ENCODE measurements at regions not wholly inside any gene's neighbourhood (a gene's known extent, or its start where the extent isn't known, plus 50 kb on each side); places are given as distances from the start of the nearest gene placed in this dataset.

- FAIRE-seq (no peak), DNase-seq (ENCODE audit: insufficient read length) (no peak)
- TF ChIP-seq POLR2A (IDR thresholded peaks at IDR 0.05; ENCODE audit: low read depth, low read length) (no peak), POLR2AphosphoS5 (IDR thresholded peaks at IDR 0.05; ENCODE audit: low read depth, low read length) (no peak), TAF1 (IDR thresholded peaks at IDR 0.05; ENCODE audit: borderline replicate concordance, low read depth, low read length) (no peak)
Measured at GRCh38 chr4:156330436-156331031, 376.9 kb upstream of the CTSO start.

- FAIRE-seq = no peak
- no peak for DNase-seq (ENCODE audit: insufficient read length)
- TF ChIP-seq TAF1 (IDR thresholded peaks at IDR 0.05; ENCODE audit: borderline replicate concordance, low read depth, low read length) (no peak), POLR2AphosphoS5 (IDR thresholded peaks at IDR 0.05; ENCODE audit: low read depth, low read length) (no peak), POLR2A (IDR thresholded peaks at IDR 0.05; ENCODE audit: low read depth, low read length) (no peak)
Measured at GRCh38 chr4:156329779-156330178, 376.1 kb upstream of the CTSO start.

- no peak for FAIRE-seq
- no peak for DNase-seq (ENCODE audit: insufficient read length)
- TF ChIP-seq POLR2AphosphoS5 (IDR thresholded peaks at IDR 0.05; ENCODE audit: low read depth, low read length) (no peak), TAF1 (IDR thresholded peaks at IDR 0.05; ENCODE audit: borderline replicate concordance, low read depth, low read length) (no peak), POLR2A (IDR thresholded peaks at IDR 0.05; ENCODE audit: low read depth, low read length) (no peak)
Measured at GRCh38 chr4:156328882-156329281, 375.2 kb upstream of the CTSO start.

GRCh38 chr4:156326246-156326645 is 372.6 kb upstream of the CTSO start:
- FAIRE-seq = no peak
- TF ChIP-seq POLR2A (IDR thresholded peaks at IDR 0.05; ENCODE audit: low read depth, low read length) (no peak), POLR2AphosphoS5 (IDR thresholded peaks at IDR 0.05; ENCODE audit: low read depth, low read length) (no peak), TAF1 (IDR thresholded peaks at IDR 0.05; ENCODE audit: borderline replicate concordance, low read depth, low read length) (no peak)
- no peak for DNase-seq (ENCODE audit: insufficient read length)

GRCh38 chr4:156322592-156322991 is 368.9 kb upstream of the CTSO start:
- no peak for TF ChIP-seq TAF1 (IDR thresholded peaks at IDR 0.05; ENCODE audit: borderline replicate concordance, low read depth, low read length)
- TF ChIP-seq POLR2A (IDR thresholded peaks at IDR 0.05; ENCODE audit: low read depth, low read length) = no peak
- TF ChIP-seq POLR2AphosphoS5 (IDR thresholded peaks at IDR 0.05; ENCODE audit: low read depth, low read length) = no peak
- FAIRE-seq = no peak
- DNase-seq (ENCODE audit: insufficient read length) = no peak

- TF ChIP-seq POLR2AphosphoS5 (IDR thresholded peaks at IDR 0.05; ENCODE audit: low read depth, low read length) = no peak
- no peak for TF ChIP-seq POLR2A (IDR thresholded peaks at IDR 0.05; ENCODE audit: low read depth, low read length)
- TF ChIP-seq TAF1 (IDR thresholded peaks at IDR 0.05; ENCODE audit: borderline replicate concordance, low read depth, low read length) = no peak
- FAIRE-seq = no peak
- DNase-seq (ENCODE audit: insufficient read length) = no peak
Measured at GRCh38 chr4:156321203-156321602, 367.5 kb upstream of the CTSO start.

- no peak for FAIRE-seq
- DNase-seq (ENCODE audit: insufficient read length) = no peak
- no peak for TF ChIP-seq POLR2AphosphoS5 (IDR thresholded peaks at IDR 0.05; ENCODE audit: low read depth, low read length)
Measured at GRCh38 chr4:156313497-156313896, 359.8 kb upstream of the CTSO start.

- DNase-seq (ENCODE audit: insufficient read length) = no peak
- TF ChIP-seq TAF1 (IDR thresholded peaks at IDR 0.05; ENCODE audit: borderline replicate concordance, low read depth, low read length) (no peak), POLR2AphosphoS5 (IDR thresholded peaks at IDR 0.05; ENCODE audit: low read depth, low read length) (no peak), POLR2A (IDR thresholded peaks at IDR 0.05; ENCODE audit: low read depth, low read length) (no peak)
- FAIRE-seq = peak; percentile 61
Measured at GRCh38 chr4:156312261-156312847, 358.7 kb upstream of the CTSO start.

GRCh38 chr4:156309031-156309430 is 355.4 kb upstream of the CTSO start:
- no peak for DNase-seq (ENCODE audit: insufficient read length)
- TF ChIP-seq POLR2A (IDR thresholded peaks at IDR 0.05; ENCODE audit: low read depth, low read length) (no peak), POLR2AphosphoS5 (IDR thresholded peaks at IDR 0.05; ENCODE audit: low read depth, low read length) (no peak), TAF1 (IDR thresholded peaks at IDR 0.05; ENCODE audit: borderline replicate concordance, low read depth, low read length) (no peak)
- FAIRE-seq = no peak

- no peak for TF ChIP-seq POLR2A (IDR thresholded peaks at IDR 0.05; ENCODE audit: low read depth, low read length)
- DNase-seq (ENCODE audit: insufficient read length) = no peak
- FAIRE-seq = no peak
Measured at GRCh38 chr4:156303708-156304107, 350.0 kb upstream of the CTSO start.

GRCh38 chr4:156298230-156298629 is 344.6 kb upstream of the CTSO start:
- FAIRE-seq = no peak
- TF ChIP-seq POLR2A (IDR thresholded peaks at IDR 0.05; ENCODE audit: low read depth, low read length) (no peak), POLR2AphosphoS5 (IDR thresholded peaks at IDR 0.05; ENCODE audit: low read depth, low read length) (no peak), TAF1 (IDR thresholded peaks at IDR 0.05; ENCODE audit: borderline replicate concordance, low read depth, low read length) (no peak)
- DNase-seq (ENCODE audit: insufficient read length) = no peak

GRCh38 chr4:156295676-156296195 is 342.1 kb upstream of the CTSO start:
- no peak for FAIRE-seq
- TF ChIP-seq TAF1 (IDR thresholded peaks at IDR 0.05; ENCODE audit: borderline replicate concordance, low read depth, low read length) (no peak), POLR2AphosphoS5 (IDR thresholded peaks at IDR 0.05; ENCODE audit: low read depth, low read length) (no peak), POLR2A (IDR thresholded peaks at IDR 0.05; ENCODE audit: low read depth, low read length) (no peak)
- no peak for DNase-seq (ENCODE audit: insufficient read length)
